ENCODE measurements at regions not wholly inside any gene's neighbourhood (a gene's known extent, or its start where the extent isn't known, plus 50 kb on each side); places are given as distances from the start of the nearest gene placed in this dataset.
"Not testable (repeated sequence)": the region's sequence is repeated elsewhere in the genome, so short reads cannot be mapped to it uniquely, and the experiment has no call there.

DNA sequence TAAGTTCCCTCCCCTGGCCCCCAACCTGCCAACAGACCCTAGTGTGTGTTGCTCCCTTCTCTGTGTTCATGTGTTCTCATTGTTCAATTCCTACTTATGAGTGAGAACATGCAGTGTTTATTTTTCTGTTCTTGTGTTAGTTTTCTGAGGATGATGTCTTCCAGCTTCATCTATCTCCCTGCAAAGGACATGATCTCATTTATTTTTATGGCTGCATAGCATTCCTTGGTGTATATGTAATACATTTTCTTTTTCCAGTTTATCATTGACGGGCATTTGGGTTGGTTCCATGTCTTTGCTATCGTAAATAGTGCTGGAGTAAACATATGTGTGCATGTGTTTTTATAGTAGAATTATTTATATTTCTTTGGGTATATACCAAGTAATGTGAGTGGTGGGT lies 602.2 kb downstream of the DSC3 start:
- no peak for TF ChIP-seq ISL1 (CRISPR knock-in tag; IDR thresholded peaks at IDR 0.05)
- ATAC-seq = no peak

DNA sequence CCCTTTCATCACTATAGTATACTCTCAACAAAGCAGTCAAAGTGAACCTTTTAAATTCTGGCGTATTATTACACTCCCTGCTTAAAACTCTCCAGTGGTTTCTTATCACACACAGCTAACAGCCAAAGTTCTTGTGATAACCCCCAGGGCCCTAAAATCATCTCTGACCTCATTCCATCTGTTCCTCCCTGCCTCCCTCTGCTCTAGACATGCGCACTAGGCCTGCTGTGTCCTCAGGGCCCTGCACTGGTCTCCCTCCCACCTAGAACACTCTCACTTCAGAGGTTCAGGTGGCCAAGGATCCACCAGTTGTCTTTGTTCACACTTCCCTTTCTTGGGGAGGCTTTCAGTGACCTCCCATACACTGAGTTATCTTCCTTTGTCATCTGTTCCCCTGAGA lies 603.4 kb downstream of the DSC3 start:
- no peak for ATAC-seq
- TF ChIP-seq ZNF565 (CRISPR knock-in tag; conservative IDR thresholded peaks at IDR 0.05; ENCODE audit: low read depth) = no peak
- TF ChIP-seq, protein P1, sequence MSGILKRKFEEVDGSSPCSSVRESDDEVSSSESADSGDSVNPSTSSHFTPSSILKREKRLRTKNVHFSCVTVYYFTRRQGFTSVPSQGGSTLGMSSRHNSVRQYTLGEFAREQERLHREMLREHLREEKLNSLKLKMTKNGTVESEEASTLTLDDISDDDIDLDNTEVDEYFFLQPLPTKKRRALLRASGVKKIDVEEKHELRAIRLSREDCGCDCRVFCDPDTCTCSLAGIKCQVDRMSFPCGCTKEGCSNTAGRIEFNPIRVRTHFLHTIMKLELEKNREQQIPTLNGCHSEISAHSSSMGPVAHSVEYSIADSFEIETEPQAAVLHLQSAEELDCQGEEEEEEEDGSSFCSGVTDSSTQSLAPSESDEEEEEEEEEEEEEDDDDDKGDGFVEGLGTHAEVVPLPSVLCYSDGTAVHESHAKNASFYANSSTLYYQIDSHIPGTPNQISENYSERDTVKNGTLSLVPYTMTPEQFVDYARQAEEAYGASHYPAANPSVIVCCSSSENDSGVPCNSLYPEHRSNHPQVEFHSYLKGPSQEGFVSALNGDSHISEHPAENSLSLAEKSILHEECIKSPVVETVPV (CRISPR knock-in tag; IDR thresholded peaks at IDR 0.05) = no peak
- no peak for TF ChIP-seq TOX (CRISPR knock-in tag; IDR thresholded peaks at IDR 0.05; ENCODE audit: borderline replicate concordance)
- TF ChIP-seq BACH2 (CRISPR knock-in tag; IDR thresholded peaks at IDR 0.05; ENCODE audit: borderline replicate concordance) = no peak
- TF ChIP-seq PPARA (CRISPR knock-in tag; IDR thresholded peaks at IDR 0.05; ENCODE audit: borderline replicate concordance) = no peak
- TF ChIP-seq, protein P2, sequence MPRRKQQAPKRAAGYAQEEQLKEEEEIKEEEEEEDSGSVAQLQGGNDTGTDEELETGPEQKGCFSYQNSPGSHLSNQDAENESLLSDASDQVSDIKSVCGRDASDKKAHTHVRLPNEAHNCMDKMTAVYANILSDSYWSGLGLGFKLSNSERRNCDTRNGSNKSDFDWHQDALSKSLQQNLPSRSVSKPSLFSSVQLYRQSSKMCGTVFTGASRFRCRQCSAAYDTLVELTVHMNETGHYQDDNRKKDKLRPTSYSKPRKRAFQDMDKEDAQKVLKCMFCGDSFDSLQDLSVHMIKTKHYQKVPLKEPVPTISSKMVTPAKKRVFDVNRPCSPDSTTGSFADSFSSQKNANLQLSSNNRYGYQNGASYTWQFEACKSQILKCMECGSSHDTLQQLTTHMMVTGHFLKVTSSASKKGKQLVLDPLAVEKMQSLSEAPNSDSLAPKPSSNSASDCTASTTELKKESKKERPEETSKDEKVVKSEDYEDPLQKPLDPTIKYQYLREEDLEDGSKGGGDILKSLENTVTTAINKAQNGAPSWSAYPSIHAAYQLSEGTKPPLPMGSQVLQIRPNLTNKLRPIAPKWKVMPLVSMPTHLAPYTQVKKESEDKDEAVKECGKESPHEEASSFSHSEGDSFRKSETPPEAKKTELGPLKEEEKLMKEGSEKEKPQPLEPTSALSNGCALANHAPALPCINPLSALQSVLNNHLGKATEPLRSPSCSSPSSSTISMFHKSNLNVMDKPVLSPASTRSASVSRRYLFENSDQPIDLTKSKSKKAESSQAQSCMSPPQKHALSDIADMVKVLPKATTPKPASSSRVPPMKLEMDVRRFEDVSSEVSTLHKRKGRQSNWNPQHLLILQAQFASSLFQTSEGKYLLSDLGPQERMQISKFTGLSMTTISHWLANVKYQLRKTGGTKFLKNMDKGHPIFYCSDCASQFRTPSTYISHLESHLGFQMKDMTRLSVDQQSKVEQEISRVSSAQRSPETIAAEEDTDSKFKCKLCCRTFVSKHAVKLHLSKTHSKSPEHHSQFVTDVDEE (CRISPR knock-in tag; IDR thresholded peaks at IDR 0.05) = no peak
- TF ChIP-seq ZC3H10 (CRISPR knock-in tag; IDR thresholded peaks at IDR 0.05) = no peak
- TF ChIP-seq ARNTL (CRISPR knock-in tag; IDR thresholded peaks at IDR 0.05; ENCODE audit: borderline replicate concordance, low read depth) = no peak
- no peak for TF ChIP-seq ZNF70 (CRISPR knock-in tag; IDR thresholded peaks at IDR 0.05)
- no peak for TF ChIP-seq GLIS3 (CRISPR knock-in tag; IDR thresholded peaks at IDR 0.05)
- no peak for TF ChIP-seq ZNF8 (CRISPR knock-in tag; IDR thresholded peaks at IDR 0.05)
- no peak for TF ChIP-seq RARB (CRISPR knock-in tag; IDR thresholded peaks at IDR 0.05)
- TF ChIP-seq, protein P3, sequence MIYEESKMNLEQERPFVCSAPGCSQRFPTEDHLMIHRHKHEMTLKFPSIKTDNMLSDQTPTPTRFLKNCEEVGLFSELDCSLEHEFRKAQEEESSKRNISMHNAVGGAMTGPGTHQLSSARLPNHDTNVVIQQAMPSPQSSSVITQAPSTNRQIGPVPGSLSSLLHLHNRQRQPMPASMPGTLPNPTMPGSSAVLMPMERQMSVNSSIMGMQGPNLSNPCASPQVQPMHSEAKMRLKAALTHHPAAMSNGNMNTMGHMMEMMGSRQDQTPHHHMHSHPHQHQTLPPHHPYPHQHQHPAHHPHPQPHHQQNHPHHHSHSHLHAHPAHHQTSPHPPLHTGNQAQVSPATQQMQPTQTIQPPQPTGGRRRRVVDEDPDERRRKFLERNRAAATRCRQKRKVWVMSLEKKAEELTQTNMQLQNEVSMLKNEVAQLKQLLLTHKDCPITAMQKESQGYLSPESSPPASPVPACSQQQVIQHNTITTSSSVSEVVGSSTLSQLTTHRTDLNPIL (CRISPR knock-in tag; IDR thresholded peaks at IDR 0.05; ENCODE audit: low read depth) = no peak
- TF ChIP-seq OSR1 (CRISPR knock-in tag; IDR thresholded peaks at IDR 0.05) = no peak

DNA sequence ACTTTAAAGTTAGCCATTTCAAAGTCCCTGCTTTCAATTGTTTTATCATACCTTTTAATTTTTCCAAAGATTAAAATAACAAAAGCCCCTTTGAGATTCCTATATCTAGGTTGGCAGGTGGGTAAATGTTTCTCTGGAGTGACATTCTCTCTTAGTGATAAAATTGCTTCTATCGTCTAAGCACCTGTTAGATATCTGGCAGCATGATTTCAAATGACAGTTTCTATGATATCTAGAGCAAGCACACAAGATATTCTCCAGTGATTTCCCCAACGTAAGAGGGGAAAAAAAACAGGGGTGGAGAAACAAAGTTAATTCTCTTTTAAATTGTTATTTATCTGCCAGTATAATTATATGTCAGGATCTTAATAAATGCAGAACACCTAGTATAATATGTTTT lies 610.2 kb downstream of the DSC3 start:
- ATAC-seq = no peak
- TF ChIP-seq, protein P4, sequence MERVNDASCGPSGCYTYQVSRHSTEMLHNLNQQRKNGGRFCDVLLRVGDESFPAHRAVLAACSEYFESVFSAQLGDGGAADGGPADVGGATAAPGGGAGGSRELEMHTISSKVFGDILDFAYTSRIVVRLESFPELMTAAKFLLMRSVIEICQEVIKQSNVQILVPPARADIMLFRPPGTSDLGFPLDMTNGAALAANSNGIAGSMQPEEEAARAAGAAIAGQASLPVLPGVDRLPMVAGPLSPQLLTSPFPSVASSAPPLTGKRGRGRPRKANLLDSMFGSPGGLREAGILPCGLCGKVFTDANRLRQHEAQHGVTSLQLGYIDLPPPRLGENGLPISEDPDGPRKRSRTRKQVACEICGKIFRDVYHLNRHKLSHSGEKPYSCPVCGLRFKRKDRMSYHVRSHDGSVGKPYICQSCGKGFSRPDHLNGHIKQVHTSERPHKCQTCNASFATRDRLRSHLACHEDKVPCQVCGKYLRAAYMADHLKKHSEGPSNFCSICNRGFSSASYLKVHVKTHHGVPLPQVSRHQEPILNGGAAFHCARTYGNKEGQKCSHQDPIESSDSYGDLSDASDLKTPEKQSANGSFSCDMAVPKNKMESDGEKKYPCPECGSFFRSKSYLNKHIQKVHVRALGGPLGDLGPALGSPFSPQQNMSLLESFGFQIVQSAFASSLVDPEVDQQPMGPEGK (CRISPR knock-in tag; IDR thresholded peaks at IDR 0.05; ENCODE audit: borderline replicate concordance) = no peak
- TF ChIP-seq ZFP3 (CRISPR knock-in tag; IDR thresholded peaks at IDR 0.05) (no peak), OSR1 (CRISPR knock-in tag; IDR thresholded peaks at IDR 0.05) (no peak), TOX (CRISPR knock-in tag; IDR thresholded peaks at IDR 0.05; ENCODE audit: borderline replicate concordance) (no peak), TCF4 (CRISPR knock-in tag; IDR thresholded peaks at IDR 0.05; ENCODE audit: borderline replicate concordance) (no peak)
- TF ChIP-seq, protein P1 (CRISPR knock-in tag; IDR thresholded peaks at IDR 0.05) = no peak
- TF ChIP-seq, protein P2 (CRISPR knock-in tag; IDR thresholded peaks at IDR 0.05) = no peak

DNA sequence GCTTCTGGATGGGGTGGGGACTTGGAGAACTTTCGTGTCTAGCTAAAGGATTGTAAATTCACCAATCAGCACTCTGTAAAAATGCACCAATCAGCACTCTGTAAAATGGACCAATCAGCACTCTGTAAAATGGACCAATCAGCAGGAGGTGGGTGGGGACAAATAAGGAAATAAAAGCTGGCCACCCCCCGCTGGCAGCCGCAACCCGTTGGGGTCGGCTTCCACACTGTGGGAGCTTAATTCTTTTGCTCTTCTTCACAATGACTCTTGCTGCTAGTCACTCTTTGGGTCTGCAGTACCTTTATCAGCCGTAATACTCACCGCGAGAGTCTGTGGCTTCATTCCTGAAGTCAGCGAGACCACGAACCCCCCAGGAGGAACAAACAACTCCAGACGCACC lies 623.1 kb downstream of the DSC3 start:
- ATAC-seq = not testable (repeated sequence)

Measured in SK-N-SH treated with all-trans-retinoic acid at 6 μM for 48 hours (cell line).